ENCODE measurements at regions not wholly inside any gene's neighbourhood (a gene's known extent, or its start where the extent isn't known, plus 50 kb on each side); places are given as distances from the start of the nearest gene placed in this dataset.
A peak's percentile ranks its signal among the peaks of the same experiment; 100 is the strongest.

- no peak for DNase-seq (ENCODE audit: low read depth)
These were observed 641.0 kb downstream of the FGF9 start for GRCh38 chr13:22311734-22312404.

- DNase-seq (ENCODE audit: low read depth), result no peak
These were observed 641.5 kb downstream of the FGF9 start for GRCh38 chr13:22312405-22312803.

- no peak for DNase-seq (ENCODE audit: low read depth)
These were observed 645.7 kb downstream of the FGF9 start for GRCh38 chr13:22316494-22317025.

GRCh38 chr13:22320991-22321390 lies 650.1 kb downstream of the FGF9 start:
- no peak for DNase-seq (ENCODE audit: low read depth)

GRCh38 chr13:22325761-22326160 lies 654.9 kb downstream of the FGF9 start:
- DNase-seq (ENCODE audit: low read depth), result no peak

GRCh38 chr13:22332416-22332815 lies 661.5 kb downstream of the FGF9 start:
- DNase-seq (ENCODE audit: low read depth), result no peak

GRCh38 chr13:22336460-22336859 lies 665.6 kb downstream of the FGF9 start:
- no peak for DNase-seq (ENCODE audit: low read depth)

GRCh38 chr13:22357132-22357531 lies 686.3 kb downstream of the FGF9 start:
- DNase-seq (ENCODE audit: low read depth), result peak; percentile 1

GRCh38 chr13:22369090-22369489 lies 698.2 kb downstream of the FGF9 start:
- DNase-seq (ENCODE audit: low read depth), result no peak

GRCh38 chr13:22369840-22370239 lies 699.0 kb downstream of the FGF9 start:
- no peak for DNase-seq (ENCODE audit: low read depth)

- no peak for DNase-seq (ENCODE audit: low read depth)
These were observed 701.4 kb downstream of the FGF9 start for GRCh38 chr13:22372261-22372660.

GRCh38 chr13:22375151-22375550 lies 704.3 kb downstream of the FGF9 start:
- DNase-seq (ENCODE audit: low read depth), result no peak

GRCh38 chr13:22387899-22388298 lies 717.0 kb downstream of the FGF9 start:
- DNase-seq (ENCODE audit: low read depth), result no peak

- no peak for DNase-seq (ENCODE audit: low read depth)
These were observed 729.0 kb downstream of the FGF9 start for GRCh38 chr13:22399801-22400420.

GRCh38 chr13:22402682-22403081 lies 731.8 kb downstream of the FGF9 start:
- DNase-seq (ENCODE audit: low read depth), result no peak

GRCh38 chr13:22403144-22403543 lies 732.3 kb downstream of the FGF9 start:
- no peak for DNase-seq (ENCODE audit: low read depth)

- DNase-seq (ENCODE audit: low read depth), result no peak
These were observed 735.0 kb downstream of the FGF9 start for GRCh38 chr13:22405891-22406290.

GRCh38 chr13:22412452-22412851 lies 741.6 kb downstream of the FGF9 start:
- no peak for DNase-seq (ENCODE audit: low read depth)

GRCh38 chr13:22422023-22422422 lies 751.1 kb downstream of the FGF9 start:
- DNase-seq (ENCODE audit: low read depth), result no peak

GRCh38 chr13:22422712-22423111 lies 751.8 kb downstream of the FGF9 start:
- no peak for DNase-seq (ENCODE audit: low read depth)

- no peak for DNase-seq (ENCODE audit: low read depth)
These were observed 752.4 kb downstream of the FGF9 start for GRCh38 chr13:22423261-22423660.

GRCh38 chr13:22425087-22425486 lies 754.2 kb downstream of the FGF9 start:
- no peak for DNase-seq (ENCODE audit: low read depth)

- DNase-seq (ENCODE audit: low read depth), result no peak
These were observed 753.7 kb upstream of the SGCG start for GRCh38 chr13:22427066-22427465.

- DNase-seq (ENCODE audit: low read depth), result no peak
These were observed 753.0 kb upstream of the SGCG start for GRCh38 chr13:22427783-22428182.
